PFSK-1 (cell line): ENCODE measurements at regions not wholly inside any gene's neighbourhood (a gene's known extent, or its start where the extent isn't known, plus 50 kb on each side); places are given as distances from the start of the nearest gene placed in this dataset.

Experiments
- FOXP2 ChIP-seq: optimal IDR thresholded peaks from 2 replicates; pipeline ENCODE3; 2011; ENCODE audit warnings: borderline replicate concordance, control low read depth, inconsistent platforms; ENCODE audit not compliant: insufficient read depth; ENCODE audit errors: extremely low read length, extremely low read depth
- POLR2AphosphoS5 ChIP-seq: IDR thresholded peaks from 2 replicates; pipeline ENCODE4 v1.6.1; 2012; ENCODE audit warnings: low read depth, mild to moderate bottlenecking, control low read depth, low read length, moderate library complexity
- SIN3A ChIP-seq: IDR thresholded peaks from 2 replicates; pipeline ENCODE4 v1.6.1; 2012; ENCODE audit warnings: mild to moderate bottlenecking, low read length, moderate library complexity, borderline replicate concordance; ENCODE audit not compliant: insufficient read depth
- TAF1 ChIP-seq: IDR thresholded peaks from 2 replicates; pipeline ENCODE4 v1.6.1; 2012; ENCODE audit warnings: low read length, control low read depth, borderline replicate concordance; ENCODE audit not compliant: insufficient read depth
- TF ChIP-seq, protein P1 (sequence below), 2 experiments: IDR thresholded peaks; 2 replicates each; pipeline versions ENCODE4 v1.6.1 to v1.8.0; 2011 to 2012; ENCODE audit warnings: low read depth in 2 of 2, low read length in 2 of 2, control low read depth in 1 of 2, inconsistent platforms in 1 of 2, mild to moderate bottlenecking in 1 of 2, moderate library complexity in 1 of 2; ENCODE audit not compliant: insufficient read depth in 1 of 2

- TF ChIP-seq, protein P1, sequence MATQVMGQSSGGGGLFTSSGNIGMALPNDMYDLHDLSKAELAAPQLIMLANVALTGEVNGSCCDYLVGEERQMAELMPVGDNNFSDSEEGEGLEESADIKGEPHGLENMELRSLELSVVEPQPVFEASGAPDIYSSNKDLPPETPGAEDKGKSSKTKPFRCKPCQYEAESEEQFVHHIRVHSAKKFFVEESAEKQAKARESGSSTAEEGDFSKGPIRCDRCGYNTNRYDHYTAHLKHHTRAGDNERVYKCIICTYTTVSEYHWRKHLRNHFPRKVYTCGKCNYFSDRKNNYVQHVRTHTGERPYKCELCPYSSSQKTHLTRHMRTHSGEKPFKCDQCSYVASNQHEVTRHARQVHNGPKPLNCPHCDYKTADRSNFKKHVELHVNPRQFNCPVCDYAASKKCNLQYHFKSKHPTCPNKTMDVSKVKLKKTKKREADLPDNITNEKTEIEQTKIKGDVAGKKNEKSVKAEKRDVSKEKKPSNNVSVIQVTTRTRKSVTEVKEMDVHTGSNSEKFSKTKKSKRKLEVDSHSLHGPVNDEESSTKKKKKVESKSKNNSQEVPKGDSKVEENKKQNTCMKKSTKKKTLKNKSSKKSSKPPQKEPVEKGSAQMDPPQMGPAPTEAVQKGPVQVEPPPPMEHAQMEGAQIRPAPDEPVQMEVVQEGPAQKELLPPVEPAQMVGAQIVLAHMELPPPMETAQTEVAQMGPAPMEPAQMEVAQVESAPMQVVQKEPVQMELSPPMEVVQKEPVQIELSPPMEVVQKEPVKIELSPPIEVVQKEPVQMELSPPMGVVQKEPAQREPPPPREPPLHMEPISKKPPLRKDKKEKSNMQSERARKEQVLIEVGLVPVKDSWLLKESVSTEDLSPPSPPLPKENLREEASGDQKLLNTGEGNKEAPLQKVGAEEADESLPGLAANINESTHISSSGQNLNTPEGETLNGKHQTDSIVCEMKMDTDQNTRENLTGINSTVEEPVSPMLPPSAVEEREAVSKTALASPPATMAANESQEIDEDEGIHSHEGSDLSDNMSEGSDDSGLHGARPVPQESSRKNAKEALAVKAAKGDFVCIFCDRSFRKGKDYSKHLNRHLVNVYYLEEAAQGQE (IDR thresholded peaks at IDR 0.05; ENCODE audit: insufficient read depth in 1 of 2, low read depth in 2 of 2, low read length in 2 of 2): no peak
- TF ChIP-seq TAF1 (no peak), FOXP2 (no peak), POLR2AphosphoS5 (no peak), SIN3A (no peak)
Observed at GRCh38 chr13:47673009-47673850, 327.8 kb downstream of the SUCLA2 start.

DNA sequence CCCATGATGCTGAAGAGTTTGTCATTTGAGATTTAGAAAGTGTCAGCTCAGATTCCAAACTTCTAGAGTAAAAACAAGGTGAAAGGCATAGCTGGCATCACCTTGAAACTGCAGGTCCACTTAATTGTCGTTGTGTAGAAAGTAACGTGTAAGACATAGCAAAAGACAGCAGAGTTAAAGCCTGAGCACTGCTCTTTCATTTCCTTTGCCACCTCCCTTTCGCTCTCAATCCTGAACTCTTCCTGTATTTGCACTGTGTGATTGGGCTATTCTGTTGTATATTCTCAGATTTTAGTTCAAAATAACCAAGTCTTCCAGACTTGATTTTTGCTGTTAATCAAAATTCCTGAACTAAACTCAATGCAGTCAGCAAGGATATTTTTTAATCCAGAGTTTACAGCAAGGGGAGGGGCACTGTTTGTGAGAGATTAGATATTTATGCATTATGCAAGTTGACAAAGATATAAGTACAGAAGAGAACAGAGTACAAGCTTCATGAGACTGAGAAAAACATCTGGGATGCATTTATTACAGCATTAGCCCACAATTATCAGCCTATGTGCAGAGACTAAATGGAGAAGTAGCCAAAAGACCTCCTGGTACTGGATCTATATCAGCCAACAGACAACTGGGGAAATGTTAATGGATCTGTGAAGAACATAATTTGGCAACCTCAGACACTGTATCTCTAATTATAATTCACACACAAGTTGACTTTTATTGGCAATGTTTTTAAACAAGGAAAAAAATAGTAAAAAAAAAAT is 328.6 kb downstream of the SUCLA2 start:
- no peak for TF ChIP-seq SIN3A
- TF ChIP-seq, protein P1 (IDR thresholded peaks at IDR 0.05; ENCODE audit: insufficient read depth in 1 of 2, low read depth in 2 of 2, low read length in 2 of 2): no peak
- no peak for TF ChIP-seq FOXP2
- no peak for TF ChIP-seq POLR2AphosphoS5
- no peak for TF ChIP-seq TAF1

DNA sequence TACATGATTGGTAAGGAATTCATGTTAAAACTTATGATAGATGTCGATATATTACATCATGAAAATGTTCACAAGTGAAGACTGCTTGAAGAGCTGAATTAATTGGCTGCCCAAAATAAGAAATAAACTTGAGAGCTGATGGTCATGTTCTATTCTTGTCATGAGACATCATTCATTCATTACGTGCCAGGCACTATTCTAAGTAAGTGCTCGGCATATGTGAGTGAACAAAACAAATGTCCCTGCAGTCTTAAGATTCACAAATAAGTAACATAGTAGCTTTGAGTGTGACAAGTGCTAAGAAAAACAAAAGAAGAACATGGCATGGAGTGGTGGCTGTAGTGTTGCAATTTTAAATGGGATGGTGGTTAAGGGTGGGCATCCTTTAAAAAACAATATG is 329.3 kb downstream of the SUCLA2 start:
- TF ChIP-seq FOXP2 (no peak), POLR2AphosphoS5 (no peak), SIN3A (no peak), TAF1 (no peak)
- TF ChIP-seq, protein P1 (IDR thresholded peaks at IDR 0.05; ENCODE audit: insufficient read depth in 1 of 2, low read depth in 2 of 2, low read length in 2 of 2): no peak

- TF ChIP-seq TAF1: no peak
- no peak for TF ChIP-seq POLR2AphosphoS5
- no peak for TF ChIP-seq FOXP2
- TF ChIP-seq, protein P1 (IDR thresholded peaks at IDR 0.05; ENCODE audit: insufficient read depth in 1 of 2, low read depth in 2 of 2, low read length in 2 of 2): no peak
- TF ChIP-seq SIN3A: no peak
Observed at GRCh38 chr13:47665043-47665442, 336.0 kb downstream of the SUCLA2 start.
